Activated CD8-positive, alpha-beta T cell treated with anti-CD3 and anti-CD28 coated beads, Interleukin-2, amount 10 ng/mL, durations not matched to agents 7 days and 5 days (primary cell): ENCODE measurements at regions not wholly inside any gene's neighbourhood (a gene's known extent, or its start where the extent isn't known, plus 50 kb on each side); places are given as distances from the start of the nearest gene placed in this dataset.
"Not testable (repeated sequence)": the region's sequence is repeated elsewhere in the genome, so short reads cannot be mapped to it uniquely, and the experiment has no call there.

ENCODE experiments used
- ATAC-seq: fragments of 150-1000 bp; cut with Tn5 transposase; one replicate; pipeline ENCODE4 v1.10.0; 2021; ENCODE audit warnings: moderate library complexity
- CTCF ChIA-PET: fragments of 350-600 bp; sonication (Branson Sonifier 250); formaldehyde crosslinking; loops from one replicate; lab custom pipeline; 2021; ENCODE audit warnings: antibody characterized with exemption; lab: Charles Lee
- POLR2A ChIA-PET: fragments of 350-600 bp; sonication (Branson Sonifier 250); formaldehyde crosslinking; loops from one replicate; lab custom pipeline; 2021; ENCODE audit warnings: antibody characterized with exemption; lab: Charles Lee
- DNase-seq: peaks from one replicate; pipeline ENCODE4 v3.0.0-alpha.2; 2020
- H3K27ac Mint-ChIP-seq: one replicate; pipeline ENCODE4 v1.8.0; 2021; ENCODE audit warnings: mild to moderate bottlenecking, mixed read lengths
- H3K27me3 Mint-ChIP-seq: one replicate; pipeline ENCODE4 v1.8.0; 2021; ENCODE audit warnings: low read depth, mixed read lengths
- H3K36me3 Mint-ChIP-seq: one replicate; pipeline ENCODE4 v1.8.0; 2021; ENCODE audit warnings: low read depth, mixed read lengths
- H3K4me1 Mint-ChIP-seq: one replicate; pipeline ENCODE4 v1.8.0; 2021; ENCODE audit warnings: low read depth, mixed read lengths
- H3K4me3 Mint-ChIP-seq: one replicate; pipeline ENCODE4 v1.8.0; 2021; ENCODE audit warnings: mild to moderate bottlenecking, mixed read lengths
- H3K9me3 Mint-ChIP-seq: one replicate; pipeline ENCODE4 v1.8.0; 2022; ENCODE audit warnings: mixed read lengths; ENCODE audit not compliant: insufficient read depth

DNA sequence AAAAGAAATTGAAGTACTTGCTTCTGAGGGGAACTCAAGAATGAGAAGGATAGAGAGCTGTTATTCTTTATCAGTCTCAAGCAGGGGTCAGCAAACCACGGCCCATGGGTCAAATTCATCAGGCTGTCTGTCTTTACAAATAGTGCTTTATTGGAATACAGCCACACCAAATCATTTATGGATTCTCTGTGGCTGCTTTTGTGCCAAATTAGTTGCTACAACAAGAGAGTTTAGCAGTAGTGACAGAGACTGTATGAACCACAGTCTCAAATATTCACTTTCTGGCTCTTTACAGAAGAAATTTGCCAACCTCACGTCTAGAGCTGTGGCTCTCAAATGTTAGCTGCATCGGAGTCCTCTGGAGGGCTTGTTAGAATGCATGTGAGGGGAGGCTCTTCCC is 258.0 kb upstream of the RARB start:
- ChIA-PET POLR2A (no interaction called here), CTCF (no interaction called here)
- Mint-ChIP-seq H3K4me1 (no peaks in the 10 kb centered on the region), H3K4me3 (no peak overlapping the region), H3K36me3 (no peaks in the 10 kb centered on the region), H3K27ac (no peak overlapping the region), H3K9me3 (peaks cover 7% of the 10 kb centered on the region), H3K27me3 (no peaks in the 10 kb centered on the region)
- ATAC-seq (no peak), DNase-seq (no peak)

DNA sequence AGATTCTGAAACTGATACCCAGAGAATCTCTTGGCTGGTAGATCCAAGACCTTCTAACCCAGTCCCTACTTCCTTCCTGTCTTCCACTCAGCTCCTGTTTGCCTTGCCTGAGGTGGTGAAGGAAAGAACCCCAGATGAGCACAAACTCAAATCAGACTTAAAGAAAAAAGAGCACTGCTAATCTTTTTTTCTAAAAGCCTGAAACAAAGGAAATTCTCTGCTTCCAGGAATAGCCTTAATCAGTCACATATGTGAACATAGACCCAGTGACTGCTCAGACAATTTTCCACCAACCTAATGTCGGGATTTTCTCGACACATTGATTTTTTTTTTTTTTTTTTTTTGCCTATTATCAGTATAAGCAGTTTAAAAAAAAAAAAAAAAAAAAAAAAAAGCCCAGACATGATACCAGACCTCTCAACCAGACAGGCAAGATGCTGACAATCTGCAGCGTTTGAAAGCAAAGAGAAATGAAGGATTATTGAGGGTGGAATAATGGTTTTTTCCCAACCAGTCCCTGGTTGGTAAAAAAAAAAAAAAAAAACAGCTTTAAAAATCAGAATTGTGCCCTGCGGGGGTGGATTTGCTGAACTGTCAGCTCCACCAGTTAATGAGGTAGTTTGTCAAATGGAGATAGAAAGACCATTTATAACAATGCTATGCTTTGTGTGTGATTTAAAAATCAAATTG is 256.8 kb upstream of the RARB start:
- H3K4me3 Mint-ChIP-seq: no peak overlapping the region
- CTCF ChIA-PET: no interaction called here

DNA sequence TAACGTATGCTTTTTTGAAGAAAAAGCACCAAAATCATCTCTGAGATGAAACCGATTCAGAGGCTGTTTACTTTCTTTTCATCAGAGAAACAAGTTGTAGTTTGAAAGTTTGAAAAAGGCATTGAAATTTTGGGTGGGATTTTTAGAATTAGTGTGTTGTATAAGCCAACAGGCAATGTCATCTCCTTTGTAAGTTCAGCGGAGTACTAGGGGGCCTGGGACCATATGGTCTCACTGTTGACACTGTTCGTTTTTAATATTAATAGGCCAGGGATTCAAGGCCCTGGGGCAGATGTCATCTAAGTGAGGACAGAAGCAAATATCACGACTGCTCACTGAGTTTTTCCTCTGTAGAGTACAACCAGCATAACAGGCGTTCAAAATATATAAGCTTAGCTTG is 256.2 kb upstream of the RARB start:
- ATAC-seq (no peak), DNase-seq (no peak)
- H3K9me3 Mint-ChIP-seq: peaks cover 7% of the 10 kb centered on the region
- no peaks in the 10 kb centered on the region for H3K36me3 Mint-ChIP-seq
- no peak overlapping the region for H3K27ac Mint-ChIP-seq
- no peak overlapping the region for H3K4me3 Mint-ChIP-seq
- POLR2A ChIA-PET: no interaction called here
- no peaks in the 10 kb centered on the region for H3K4me1 Mint-ChIP-seq
- no peaks in the 10 kb centered on the region for H3K27me3 Mint-ChIP-seq
- CTCF ChIA-PET: no interaction called here

More for the DNA sequence above, 256.8 kb upstream of the RARB start:
- Mint-ChIP-seq H3K9me3 (peaks cover 7% of the 10 kb centered on the region), H3K27me3 (no peaks in the 10 kb centered on the region), H3K4me1 (no peaks in the 10 kb centered on the region), H3K36me3 (no peaks in the 10 kb centered on the region), H3K27ac (no peak overlapping the region)
- POLR2A ChIA-PET: no interaction called here
- DNase-seq: no peak
- ATAC-seq: no peak

DNA sequence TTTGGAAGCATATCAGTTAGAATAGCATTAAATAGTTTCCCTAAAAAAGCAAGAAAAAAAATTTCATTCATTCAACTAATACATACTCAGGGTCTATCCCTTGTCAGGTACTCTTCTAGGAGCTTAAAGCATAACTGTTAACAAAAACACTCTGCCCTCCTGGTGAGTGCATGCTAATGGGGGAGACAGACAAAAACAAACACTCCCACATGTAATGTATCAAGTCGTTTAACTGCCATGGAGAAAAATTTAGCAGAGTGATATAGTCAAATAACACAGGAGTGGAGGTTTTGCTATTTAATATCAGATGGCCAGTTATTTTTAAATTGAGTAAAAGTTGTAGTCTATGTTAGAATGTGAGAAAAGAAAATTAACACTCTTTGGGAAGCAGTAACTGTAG is 254.5 kb upstream of the RARB start:
- ATAC-seq (no peak), DNase-seq (no peak)
- CTCF ChIA-PET: interaction anchor here (0.5 kb wide), 1 partner anchor 1270 kb away, joined by 3 read pairs; no protein-coding TSS in a partner anchor
- Mint-ChIP-seq H3K27ac (no peak overlapping the region), H3K9me3 (no peaks in the 10 kb centered on the region), H3K36me3 (no peaks in the 10 kb centered on the region), H3K4me1 (no peaks in the 10 kb centered on the region), H3K4me3 (no peak overlapping the region), H3K27me3 (no peaks in the 10 kb centered on the region)
- POLR2A ChIA-PET: no interaction called here

DNA sequence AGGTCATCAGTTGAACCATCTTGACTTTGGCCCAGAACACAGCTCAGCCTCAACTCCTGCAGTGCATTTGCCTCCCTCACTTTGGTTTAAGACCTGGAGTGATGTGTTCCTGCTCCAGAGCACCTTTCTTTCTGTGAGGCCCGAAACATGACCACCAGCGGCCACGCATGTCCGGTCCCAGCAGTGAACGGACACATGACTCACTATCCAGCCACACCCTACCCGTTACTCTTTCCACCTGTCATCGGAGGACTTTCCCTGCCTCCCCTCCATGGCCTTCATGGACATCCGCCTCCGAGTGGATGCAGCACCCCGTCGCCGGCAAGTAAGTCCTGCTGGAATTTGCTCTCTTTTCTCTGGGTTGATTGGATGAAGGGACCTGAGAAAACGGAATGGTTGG is 253.8 kb upstream of the RARB start:
- H3K9me3 Mint-ChIP-seq: no peaks in the 10 kb centered on the region
- ATAC-seq (no peak), DNase-seq (no peak)
- H3K27me3 Mint-ChIP-seq: no peaks in the 10 kb centered on the region
- CTCF ChIA-PET: no interaction called here
- no peak overlapping the region for H3K27ac Mint-ChIP-seq
- no peak overlapping the region for H3K4me3 Mint-ChIP-seq
- no peaks in the 10 kb centered on the region for H3K4me1 Mint-ChIP-seq
- no peaks in the 10 kb centered on the region for H3K36me3 Mint-ChIP-seq
- POLR2A ChIA-PET: no interaction called here

DNA sequence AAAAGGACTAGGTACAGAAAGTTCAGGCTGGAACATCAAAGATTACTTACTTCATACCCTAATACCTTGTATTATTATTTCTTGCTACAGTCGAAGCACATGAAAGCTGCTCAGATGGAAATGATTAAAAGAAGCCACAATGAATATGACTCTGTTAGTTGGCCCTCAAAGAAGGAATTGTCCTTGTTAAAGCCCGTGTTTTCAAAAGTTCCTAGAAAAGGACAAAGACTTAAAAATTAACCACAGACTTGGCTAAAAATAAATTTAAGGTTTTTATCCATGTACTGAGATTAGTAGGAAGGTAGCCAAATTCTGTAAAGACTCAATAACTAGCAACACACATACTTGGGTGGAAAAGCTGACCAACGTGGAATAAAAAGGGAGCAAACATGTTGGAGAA is 251.0 kb upstream of the RARB start:
- no peak overlapping the region for H3K4me3 Mint-ChIP-seq
- H3K4me1 Mint-ChIP-seq: no peaks in the 10 kb centered on the region
- H3K36me3 Mint-ChIP-seq: no peaks in the 10 kb centered on the region
- peaks cover 6% of the 10 kb centered on the region for H3K9me3 Mint-ChIP-seq
- H3K27ac Mint-ChIP-seq: no peak overlapping the region
- DNase-seq (no peak), ATAC-seq (no peak)
- ChIA-PET CTCF (no interaction called here), POLR2A (no interaction called here)
- H3K27me3 Mint-ChIP-seq: no peaks in the 10 kb centered on the region

DNA sequence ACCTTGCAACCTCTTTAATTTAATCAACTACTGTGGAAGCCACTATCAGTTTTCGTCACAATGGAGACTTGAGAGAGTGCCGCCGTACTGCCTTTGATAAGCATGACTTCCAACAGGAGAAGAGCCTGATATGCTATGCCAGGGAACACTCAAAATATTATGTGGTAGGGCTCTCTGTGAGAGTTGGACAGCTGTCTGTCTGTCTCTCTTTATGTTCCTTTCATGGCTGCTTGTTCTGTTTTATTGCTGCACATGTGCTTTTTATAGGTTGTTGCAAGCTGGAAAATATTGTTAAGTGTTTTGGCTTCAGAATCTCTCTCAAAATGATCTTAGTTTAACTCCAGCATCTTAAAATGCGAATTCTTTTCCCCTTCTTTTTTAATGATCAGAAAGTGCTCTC is 249.4 kb upstream of the RARB start:
- no peak for DNase-seq
- Mint-ChIP-seq H3K27me3 (no peaks in the 10 kb centered on the region), H3K9me3 (peaks cover 6% of the 10 kb centered on the region), H3K27ac (no peak overlapping the region), H3K4me3 (no peak overlapping the region), H3K4me1 (no peaks in the 10 kb centered on the region), H3K36me3 (no peaks in the 10 kb centered on the region)
- no peak for ATAC-seq
- POLR2A ChIA-PET: no interaction called here
- CTCF ChIA-PET: no interaction called here

DNA sequence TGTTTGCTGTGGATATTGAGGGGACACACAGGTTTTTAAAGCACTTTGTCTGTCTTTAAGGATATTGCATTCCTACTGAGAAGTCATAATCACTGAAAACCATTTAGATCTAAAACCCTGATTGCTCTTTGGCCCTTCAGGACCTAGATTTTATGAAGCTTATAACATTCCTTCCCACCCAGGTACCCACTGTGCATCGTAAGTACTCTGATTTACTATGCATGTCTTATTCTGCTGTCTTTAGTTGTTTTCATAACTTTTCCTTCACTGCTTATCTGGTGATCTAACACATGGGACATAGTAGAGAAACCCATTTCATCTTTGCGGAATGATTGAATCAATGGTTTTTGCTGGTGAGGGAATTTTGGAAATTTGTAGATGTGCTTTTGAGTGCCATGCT is 247.0 kb upstream of the RARB start:
- H3K36me3 Mint-ChIP-seq: no peaks in the 10 kb centered on the region
- H3K9me3 Mint-ChIP-seq: peaks cover 6% of the 10 kb centered on the region
- no peaks in the 10 kb centered on the region for H3K27me3 Mint-ChIP-seq
- no peak for DNase-seq
- CTCF ChIA-PET: no interaction called here
- no peak for ATAC-seq
- no peak overlapping the region for H3K27ac Mint-ChIP-seq
- POLR2A ChIA-PET: no interaction called here
- no peaks in the 10 kb centered on the region for H3K4me1 Mint-ChIP-seq
- H3K4me3 Mint-ChIP-seq: no peak overlapping the region

- DNase-seq (no peak), ATAC-seq (no peak)
- H3K9me3 Mint-ChIP-seq: peaks cover 6% of the 10 kb centered on the region
- H3K4me1 Mint-ChIP-seq: no peaks in the 10 kb centered on the region
- ChIA-PET CTCF (no interaction called here), POLR2A (no interaction called here)
- no peaks in the 10 kb centered on the region for H3K27me3 Mint-ChIP-seq
- no peak overlapping the region for H3K27ac Mint-ChIP-seq
- no peaks in the 10 kb centered on the region for H3K36me3 Mint-ChIP-seq
- no peak overlapping the region for H3K4me3 Mint-ChIP-seq
Measured at GRCh38 chr3:25182794-25183193, 245.3 kb upstream of the RARB start.

GRCh38 chr3:25184641-25185250 is 243.3 kb upstream of the RARB start:
- ATAC-seq: no peak
- POLR2A ChIA-PET: no interaction called here

GRCh38 chr3:25191673-25192072 is 236.4 kb upstream of the RARB start:
- Mint-ChIP-seq H3K36me3 (no peaks in the 10 kb centered on the region), H3K4me1 (no peaks in the 10 kb centered on the region), H3K4me3 (no peak overlapping the region), H3K27ac (no peak overlapping the region), H3K27me3 (no peaks in the 10 kb centered on the region), H3K9me3 (peaks cover 7% of the 10 kb centered on the region)
- no peak for ATAC-seq
- no peak for DNase-seq
- POLR2A ChIA-PET: no interaction called here
- CTCF ChIA-PET: no interaction called here

More at GRCh38 chr3:25184641-25185250, 243.3 kb upstream of the RARB start:
- no peak for DNase-seq
- no peak overlapping the region for H3K4me3 Mint-ChIP-seq
- no peaks in the 10 kb centered on the region for H3K36me3 Mint-ChIP-seq
- H3K27me3 Mint-ChIP-seq: no peaks in the 10 kb centered on the region
- H3K27ac Mint-ChIP-seq: no peak overlapping the region
- H3K4me1 Mint-ChIP-seq: no peaks in the 10 kb centered on the region
- CTCF ChIA-PET: no interaction called here
- H3K9me3 Mint-ChIP-seq: peaks cover 6% of the 10 kb centered on the region

DNA sequence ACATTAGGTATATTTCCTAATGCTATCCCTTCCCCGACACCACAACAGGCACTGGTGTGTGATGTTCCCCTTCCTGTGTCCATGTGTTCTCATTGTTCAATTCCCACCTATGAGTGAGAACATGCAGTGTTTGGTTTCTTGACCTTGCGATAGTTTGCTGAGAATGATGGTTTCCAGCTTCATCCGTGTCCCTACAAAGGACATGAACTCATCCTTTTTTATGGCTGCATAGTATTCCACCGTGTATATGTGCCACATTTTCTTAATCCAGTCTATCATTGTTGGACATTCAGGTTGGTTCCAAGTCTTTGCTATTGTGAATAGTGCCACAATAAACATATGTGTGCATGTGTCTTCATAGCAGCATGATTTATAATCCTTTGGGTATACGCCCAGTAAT is 228.5 kb upstream of the RARB start:
- H3K27ac Mint-ChIP-seq, ATAC-seq, CTCF ChIA-PET, POLR2A ChIA-PET, H3K27me3 Mint-ChIP-seq, DNase-seq, H3K36me3 Mint-ChIP-seq, H3K4me3 Mint-ChIP-seq, H3K4me1 Mint-ChIP-seq: not testable (repeated sequence)
- H3K9me3 Mint-ChIP-seq: peaks cover 13% of the 10 kb centered on the region

- CTCF ChIA-PET: no interaction called here
- no peak overlapping the region for H3K27ac Mint-ChIP-seq
- POLR2A ChIA-PET: no interaction called here
Measured at GRCh38 chr3:25212736-25213135, 215.3 kb upstream of the RARB start.

More at GRCh38 chr3:25212736-25213135, 215.3 kb upstream of the RARB start:
- Mint-ChIP-seq H3K4me3 (no peak overlapping the region), H3K27me3 (no peaks in the 10 kb centered on the region), H3K4me1 (no peaks in the 10 kb centered on the region), H3K9me3 (peaks cover 18% of the 10 kb centered on the region), H3K36me3 (no peaks in the 10 kb centered on the region)
- ATAC-seq (no peak), DNase-seq (no peak)
